Lower leg skin (tissue), 4 donors: ENCODE measurements at regions not wholly inside any gene's neighbourhood (a gene's known extent, or its start where the extent isn't known, plus 50 kb on each side); places are given as distances from the start of the nearest gene placed in this dataset.
"Not testable (repeated sequence)": the region's sequence is repeated elsewhere in the genome, so short reads cannot be mapped to it uniquely, and the experiment has no call there.

Experiments
- DNase-seq, 2 donors: peaks; one replicate each; pipeline ENCODE4 v3.0.0-alpha.2; 2019; ENCODE audit warnings: low spot score in 2 of 2
- H3K4me3 ChIP-seq: fragments of 200-600 bp; sonication (generic); 2 replicates; pipeline ENCODE4 v1.5.1; 2017; ENCODE audit warnings: mild to moderate bottlenecking, low read depth; ENCODE audit not compliant: poor library complexity, severe bottlenecking
- POLR2A ChIP-seq, 2 donors: fragments of 450-650 bp; IDR thresholded peaks; one replicate each; pipeline ENCODE4 v1.6.1; 2016 to 2017; ENCODE audit warnings: antibody characterized with exemption in 2 of 2, mild to moderate bottlenecking in 1 of 2, moderate library complexity in 1 of 2
- WGBS, 2 donors: methylation state at CpG; one replicate each; pipeline ENCODE4 v1.1.5; 2018; 5-methylcytosine and 5-hydroxymethylcytosine counted together
- intact Hi-C: fragments of 100-400 bp; cut with DNase I; formaldehyde crosslinking; loops from one replicate; pipeline ENCODE4 v1.15.0; 2023; ENCODE audit warnings: low total_unique reads
- TF ChIP-seq, protein P1 (sequence below), 3 donors: fragments of 450-650 bp; IDR thresholded peaks; one replicate each; pipeline ENCODE4 v1.5.1; 2016; ENCODE audit warnings: antibody characterized with exemption in 3 of 3, mild to moderate bottlenecking in 3 of 3, moderate library complexity in 2 of 3

GRCh38 chr4:33724685-33725084 is 2519.6 kb downstream of the ARAP2 start:
- DNase-seq: no peak
- intact Hi-C loops: no loop called here
- no peak overlapping the region for H3K4me3 ChIP-seq
- no peak for TF ChIP-seq POLR2A (IDR thresholded peaks at IDR 0.05)
- TF ChIP-seq, protein P1, sequence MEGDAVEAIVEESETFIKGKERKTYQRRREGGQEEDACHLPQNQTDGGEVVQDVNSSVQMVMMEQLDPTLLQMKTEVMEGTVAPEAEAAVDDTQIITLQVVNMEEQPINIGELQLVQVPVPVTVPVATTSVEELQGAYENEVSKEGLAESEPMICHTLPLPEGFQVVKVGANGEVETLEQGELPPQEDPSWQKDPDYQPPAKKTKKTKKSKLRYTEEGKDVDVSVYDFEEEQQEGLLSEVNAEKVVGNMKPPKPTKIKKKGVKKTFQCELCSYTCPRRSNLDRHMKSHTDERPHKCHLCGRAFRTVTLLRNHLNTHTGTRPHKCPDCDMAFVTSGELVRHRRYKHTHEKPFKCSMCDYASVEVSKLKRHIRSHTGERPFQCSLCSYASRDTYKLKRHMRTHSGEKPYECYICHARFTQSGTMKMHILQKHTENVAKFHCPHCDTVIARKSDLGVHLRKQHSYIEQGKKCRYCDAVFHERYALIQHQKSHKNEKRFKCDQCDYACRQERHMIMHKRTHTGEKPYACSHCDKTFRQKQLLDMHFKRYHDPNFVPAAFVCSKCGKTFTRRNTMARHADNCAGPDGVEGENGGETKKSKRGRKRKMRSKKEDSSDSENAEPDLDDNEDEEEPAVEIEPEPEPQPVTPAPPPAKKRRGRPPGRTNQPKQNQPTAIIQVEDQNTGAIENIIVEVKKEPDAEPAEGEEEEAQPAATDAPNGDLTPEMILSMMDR (IDR thresholded peaks at IDR 0.05): no peak
- 72 to 78% methylated on average over 3 of the region's 3 CpGs for WGBS, 2 donors

- no peak overlapping the region for H3K4me3 ChIP-seq
- TF ChIP-seq POLR2A (IDR thresholded peaks at IDR 0.05): no peak
- intact Hi-C loops: no loop called here
- DNase-seq: no peak
- 49 to 55% methylated on average over 2 of the region's 2 CpGs for WGBS, 2 donors
These were observed 2518.5 kb downstream of the ARAP2 start for GRCh38 chr4:33725861-33726260.

- H3K4me3 ChIP-seq: no peak overlapping the region
- WGBS, 2 donors: 85 to 91% methylated on average over 2 of the region's 2 CpGs
- TF ChIP-seq, protein P1 (IDR thresholded peaks at IDR 0.05): no peak
- TF ChIP-seq POLR2A (IDR thresholded peaks at IDR 0.05): no peak
- intact Hi-C loops: no loop called here
- DNase-seq: no peak
These were observed 2506.6 kb downstream of the ARAP2 start for GRCh38 chr4:33737726-33738125.

GRCh38 chr4:33739884-33740632 is 2504.3 kb downstream of the ARAP2 start:
- TF ChIP-seq, protein P1 (IDR thresholded peaks at IDR 0.05): no peak
- TF ChIP-seq POLR2A (IDR thresholded peaks at IDR 0.05): no peak
- intact Hi-C loops: no loop called here
- no peak overlapping the region for H3K4me3 ChIP-seq
- WGBS, 2 donors: 75 to 80% methylated on average over 10 of the region's 10 CpGs
- no peak for DNase-seq

DNA sequence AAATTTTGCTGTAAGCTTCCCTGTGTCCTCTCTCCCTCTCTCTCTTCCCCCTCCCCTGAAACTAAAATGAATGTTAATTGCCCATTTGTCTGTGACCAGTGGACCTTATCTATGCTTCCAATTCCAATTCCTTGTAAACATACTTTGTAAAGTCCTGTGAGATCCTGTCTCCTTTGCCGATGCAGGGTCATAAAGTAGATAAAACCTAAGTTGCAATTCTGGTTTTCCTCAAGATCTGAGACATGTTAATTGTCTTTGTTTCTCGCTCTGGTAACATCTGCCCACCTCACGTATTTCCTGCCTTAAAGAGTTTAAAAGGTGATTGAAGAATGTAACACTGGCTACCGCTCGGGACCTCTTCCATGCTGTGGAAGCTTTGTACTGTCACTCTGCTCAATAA is 2503.4 kb downstream of the ARAP2 start:
- H3K4me3 ChIP-seq, DNase-seq, intact Hi-C loops: not testable (repeated sequence)
- 58 to 59% methylated on average over 5 of the region's 5 CpGs for WGBS, 2 donors

GRCh38 chr4:33746979-33747378 is 2497.3 kb downstream of the ARAP2 start:
- 56 to 59% methylated on average over 2 of the region's 2 CpGs for WGBS, 2 donors
- no peak for TF ChIP-seq POLR2A (IDR thresholded peaks at IDR 0.05)
- TF ChIP-seq, protein P1 (IDR thresholded peaks at IDR 0.05): no peak
- intact Hi-C loops: no loop called here
- no peak for DNase-seq
- H3K4me3 ChIP-seq: no peak overlapping the region

DNA sequence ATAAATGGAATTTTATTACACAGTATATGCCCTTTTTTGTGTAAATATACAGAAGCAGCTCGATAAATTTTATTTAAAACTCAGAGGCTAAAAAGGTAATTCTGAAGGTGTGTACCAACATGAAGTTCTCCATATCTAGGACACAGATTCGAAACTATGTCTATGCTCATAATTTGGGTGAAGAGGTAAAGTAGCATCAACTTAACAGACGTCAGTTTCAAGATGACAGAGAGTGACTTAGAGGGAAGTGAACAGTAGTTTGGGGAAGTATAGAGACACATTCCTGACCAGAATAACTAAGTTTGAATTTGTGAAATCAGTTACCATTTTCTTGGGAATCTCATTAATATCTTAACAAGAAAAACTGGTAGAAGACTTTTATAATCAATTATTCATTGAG is 2493.3 kb downstream of the ARAP2 start:
- DNase-seq: no peak
- H3K4me3 ChIP-seq: no peak overlapping the region
- no peak for TF ChIP-seq POLR2A (IDR thresholded peaks at IDR 0.05)
- TF ChIP-seq, protein P1 (IDR thresholded peaks at IDR 0.05): no peak
- 86% methylated on average over 3 of the region's 3 CpGs for WGBS, 2 donors
- intact Hi-C loops: no loop called here
